Smooth muscle cell (in vitro differentiated cells): ENCODE measurements at regions not wholly inside any gene's neighbourhood (a gene's known extent, or its start where the extent isn't known, plus 50 kb on each side); places are given as distances from the start of the nearest gene placed in this dataset.

Experiments used
- DNase-seq: peaks from one replicate; lab custom pipeline; 2025; ENCODE audit not compliant: unreplicated experiment; lab: John Stamatoyannopoulos, UW
- H2AFZ ChIP-seq: fragments of 200-600 bp; sonication (generic); 2 replicates; pipeline ENCODE4 v1.6.0; 2016; ENCODE audit warnings: antibody characterized with exemption, low read depth, mild to moderate bottlenecking
- H3F3A ChIP-seq: fragments of 200-600 bp; sonication (generic); 2 replicates; pipeline ENCODE4 v1.6.0; 2017; ENCODE audit warnings: antibody characterized with exemption, low read depth
- H3K27ac ChIP-seq: fragments of 200-600 bp; sonication (generic); 2 replicates; pipeline ENCODE4 v1.5.1; 2016; ENCODE audit warnings: low read depth, mild to moderate bottlenecking
- H3K27me3 ChIP-seq: fragments of 200-600 bp; sonication (generic); 2 replicates; pipeline ENCODE4 v1.6.1; 2016; ENCODE audit warnings: low read depth, mild to moderate bottlenecking
- H3K36me3 ChIP-seq: fragments of 200-600 bp; sonication (generic); 2 replicates; pipeline ENCODE4 v1.5.1; 2016; ENCODE audit warnings: low read depth
- H3K4me1 ChIP-seq: fragments of 200-600 bp; sonication (generic); 2 replicates; pipeline ENCODE4 v1.5.1; 2016; ENCODE audit warnings: low read depth
- H3K4me2 ChIP-seq: fragments of 200-600 bp; sonication (generic); 2 replicates; pipeline ENCODE4 v1.6.0; 2016; ENCODE audit warnings: mild to moderate bottlenecking
- H3K4me3 ChIP-seq: fragments of 200-600 bp; sonication (generic); 2 replicates; pipeline ENCODE4 v1.5.1; 2016; ENCODE audit warnings: mild to moderate bottlenecking
- H3K79me2 ChIP-seq: fragments of 200-600 bp; sonication (generic); 2 replicates; pipeline ENCODE4 v1.6.0; 2016; ENCODE audit warnings: low read depth, mild to moderate bottlenecking
- H3K9ac ChIP-seq: fragments of 200-600 bp; sonication (generic); 2 replicates; pipeline ENCODE4 v1.6.0; 2016; ENCODE audit warnings: low read depth
- H3K9me3 ChIP-seq: fragments of 200-600 bp; sonication (generic); replicated peaks from 2 replicates; pipeline ENCODE4 v1.5.1; 2016; ENCODE audit warnings: low read depth
- H4K20me1 ChIP-seq: fragments of 200-600 bp; sonication (generic); 2 replicates; pipeline ENCODE4 v1.6.0; 2016; ENCODE audit warnings: low read depth
- CTCF ChIP-seq: fragments of 200-600 bp; sonication (generic); IDR thresholded peaks from 2 replicates; pipeline ENCODE4 v1.5.1; 2017; ENCODE audit warnings: borderline replicate concordance, mild to moderate bottlenecking, antibody characterized with exemption; ENCODE audit not compliant: insufficient read depth, poor library complexity, severe bottlenecking
- WGBS: methylation state at CpG from one replicate; pipeline ENCODE4 v1.1.7; 2016; ENCODE audit warnings: low lambda C conversion rate; 5-methylcytosine and 5-hydroxymethylcytosine counted together

- no peaks in the 10 kb centered on the region for H3K4me1 ChIP-seq
- H3K4me2 ChIP-seq = no peak overlapping the region
- no peaks in the 10 kb centered on the region for H3K27me3 ChIP-seq
- H3K4me3 ChIP-seq = no peak overlapping the region
- no peak overlapping the region for H3K9ac ChIP-seq
- H3F3A ChIP-seq = no peaks in the 10 kb centered on the region
- H3K9me3 ChIP-seq = no peaks in the 10 kb centered on the region
- 84% methylated on average over 6 of the region's 6 CpGs for WGBS
- no peak for DNase-seq
- no peaks in the 10 kb centered on the region for H3K79me2 ChIP-seq
- H4K20me1 ChIP-seq = no peaks in the 10 kb centered on the region
- H3K27ac ChIP-seq = no peak overlapping the region
- no peaks in the 10 kb centered on the region for H3K36me3 ChIP-seq
- no peak overlapping the region for H2AFZ ChIP-seq
- TF ChIP-seq CTCF = no peak
Observed at GRCh38 chr11:116563712-116564047, 209.1 kb downstream of the BUD13 start.

GRCh38 chr11:116563028-116563711 lies 209.6 kb downstream of the BUD13 start:
- no peak overlapping the region for H3K27ac ChIP-seq

GRCh38 chr11:116560589-116560988 lies 212.2 kb downstream of the BUD13 start:
- TF ChIP-seq CTCF = no peak
- Histone ChIP-seq H3K9ac (no peak overlapping the region), H3K4me3 (no peak overlapping the region), H3K9me3 (no peaks in the 10 kb centered on the region), H3F3A (no peaks in the 10 kb centered on the region), H3K36me3 (no peaks in the 10 kb centered on the region), H3K79me2 (no peaks in the 10 kb centered on the region), H3K27me3 (no peaks in the 10 kb centered on the region), H3K27ac (no peak overlapping the region), H4K20me1 (no peaks in the 10 kb centered on the region), H3K4me1 (no peaks in the 10 kb centered on the region), H3K4me2 (no peak overlapping the region), H2AFZ (no peak overlapping the region)
- DNase-seq = no peak
- WGBS = 72% methylated on average over 3 of the region's 3 CpGs

More at GRCh38 chr11:116563028-116563711, 209.6 kb downstream of the BUD13 start:
- Histone ChIP-seq H3K4me3 (no peak overlapping the region), H3K79me2 (no peaks in the 10 kb centered on the region), H4K20me1 (no peaks in the 10 kb centered on the region), H3K36me3 (no peaks in the 10 kb centered on the region), H2AFZ (no peak overlapping the region), H3K27me3 (no peaks in the 10 kb centered on the region), H3K4me1 (no peaks in the 10 kb centered on the region), H3K9me3 (no peaks in the 10 kb centered on the region), H3K4me2 (no peak overlapping the region), H3K9ac (no peak overlapping the region), H3F3A (no peaks in the 10 kb centered on the region)
- no peak for TF ChIP-seq CTCF
- 61% methylated on average over 10 of the region's 10 CpGs for WGBS
- DNase-seq = no peak

- H3K79me2 ChIP-seq = no peaks in the 10 kb centered on the region
Observed at GRCh38 chr11:116558504-116559211, 214.1 kb downstream of the BUD13 start.

More at GRCh38 chr11:116558504-116559211, 214.1 kb downstream of the BUD13 start:
- 68% methylated on average over 9 of the region's 9 CpGs for WGBS
- Histone ChIP-seq H2AFZ (no peak overlapping the region), H3K4me1 (no peaks in the 10 kb centered on the region), H3K27me3 (no peaks in the 10 kb centered on the region), H3F3A (no peaks in the 10 kb centered on the region), H3K4me2 (no peak overlapping the region), H3K9me3 (no peaks in the 10 kb centered on the region), H3K4me3 (no peak overlapping the region), H3K36me3 (no peaks in the 10 kb centered on the region), H3K9ac (no peak overlapping the region), H3K27ac (no peak overlapping the region), H4K20me1 (no peaks in the 10 kb centered on the region)
- DNase-seq = no peak
- no peak for TF ChIP-seq CTCF
